Stomach (tissue), 8 donors: ENCODE measurements at regions not wholly inside any gene's neighbourhood (a gene's known extent, or its start where the extent isn't known, plus 50 kb on each side); places are given as distances from the start of the nearest gene placed in this dataset.
"Not testable (repeated sequence)": the region's sequence is repeated elsewhere in the genome, so short reads cannot be mapped to it uniquely, and the experiment has no call there.

Source experiments
- DNase-seq, 2 donors: peaks; one replicate each; pipeline versions ENCODE4 v3.0.0 to v3.0.0-alpha.2; 2013 to 2019
- H3K27ac ChIP-seq, 5 donors: fragments of 200-600 bp in 4 of 5; sonication (generic) in 4 of 5; one replicate each; pipeline ENCODE4 v1.5.1; 2013 to 2019; ENCODE audit warnings: mild to moderate bottlenecking in 1 of 5, moderate library complexity in 1 of 5
- H3K27me3 ChIP-seq, 3 donors: fragments of 200-600 bp; sonication (generic); one replicate each; pipeline ENCODE4 v1.5.1; 2017 to 2019; ENCODE audit warnings: mixed run types in 1 of 3
- H3K36me3 ChIP-seq, 4 donors: fragments of 200-600 bp; sonication (generic); 1 replicate in 3 of 4; 2 replicates in 1 of 4; pipeline ENCODE4 v1.5.1; 2016 to 2019
- H3K4me1 ChIP-seq, 4 donors: fragments of 200-600 bp; sonication (generic); one replicate each; pipeline ENCODE4 v1.5.1; 2016 to 2019
- H3K4me3 ChIP-seq, 4 donors: fragments of 200-600 bp; sonication (generic) in 3 of 4; one replicate each; pipeline ENCODE4 v1.5.1; 2016 to 2019; ENCODE audit warnings: mild to moderate bottlenecking in 1 of 4
- H3K9me3 ChIP-seq, 4 donors: fragments of 200-600 bp; sonication (generic); one replicate each; pipeline ENCODE4 v1.5.1; 2016 to 2019
- CTCF ChIP-seq, 7 experiments: fragments of 450-650 bp in 4 of 7; fragments of 200-600 bp in 3 of 7; sonication (generic) in 3 of 7; IDR thresholded peaks; one replicate each; pipeline ENCODE4 v1.5.1; 2016 to 2019; ENCODE audit warnings: antibody characterized with exemption in 7 of 7, control low read depth in 2 of 7, mild to moderate bottlenecking in 1 of 7
- EP300 ChIP-seq: sonication (generic); formaldehyde crosslinking; IDR thresholded peaks from one replicate; pipeline ENCODE4 v1.6.1; 2017; ENCODE audit warnings: antibody characterized with exemption
- POLR2A ChIP-seq, 4 donors: fragments of 450-650 bp; IDR thresholded peaks; one replicate each; pipeline ENCODE4 v1.6.1; 2016; ENCODE audit warnings: antibody characterized with exemption in 4 of 4, control low read depth in 2 of 4, mild to moderate bottlenecking in 1 of 4, moderate library complexity in 1 of 4
- POLR2AphosphoS5 ChIP-seq, 3 donors: sonication (generic); formaldehyde crosslinking; IDR thresholded peaks; one replicate each; pipeline ENCODE4 v1.6.1; 2016; ENCODE audit warnings: antibody characterized with exemption in 3 of 3
- WGBS, 5 donors: extraction: QIAGEN DNeasy Blood & Tissue Kit in 3 of 5; methylation state at CpG; one replicate each; pipeline versions ENCODE4 v1.1.5 to v1.1.7; 2013 to 2018; 5-methylcytosine and 5-hydroxymethylcytosine counted together
- intact Hi-C: fragments of 100-400 bp; cut with DNase I; formaldehyde crosslinking; loops from one replicate; pipeline ENCODE4 v1.15.1; 2023; ENCODE audit warnings: low total_unique reads
- donor health status: healthy with polysubstance abuse.
- donor health status: Bipolar disorder and iron deficiency.
- donor health status: healthy.

GRCh38 chr13:58341318-58341717 is 709.8 kb downstream of the PCDH17 start:
- Histone ChIP-seq H3K27me3 (no peaks in the 10 kb centered on the region), H3K4me3 (no peak overlapping the region), H3K27ac (no peak overlapping the region), H3K4me1 (no peaks in the 10 kb centered on the region), H3K36me3 (no peaks in the 10 kb centered on the region), H3K9me3 (peaks cover 0 to 9% (median 0%) of the 10 kb centered on the region in 4 donors)
- DNase-seq: no peak
- WGBS, 5 donors: 30 to 70% (median 56%) methylated on average over 1 of the region's 1 CpG
- no peak for TF ChIP-seq POLR2A (IDR thresholded peaks at IDR 0.05)
- intact Hi-C loops: no loop called here

GRCh38 chr13:58343076-58343475 is 711.5 kb downstream of the PCDH17 start:
- Histone ChIP-seq H3K9me3 (peaks cover 0 to 9% (median 0%) of the 10 kb centered on the region in 4 donors), H3K4me3 (no peak overlapping the region), H3K36me3 (no peaks in the 10 kb centered on the region), H3K27ac (no peak overlapping the region), H3K27me3 (no peaks in the 10 kb centered on the region), H3K4me1 (no peaks in the 10 kb centered on the region)
- TF ChIP-seq POLR2A (IDR thresholded peaks at IDR 0.05) (no peak), POLR2AphosphoS5 (IDR thresholded peaks at IDR 0.05) (no peak), CTCF (IDR thresholded peaks at IDR 0.05) (no peak), EP300 (no peak)
- WGBS, 5 donors: 52 to 68% (median 62%) methylated on average over 3 of the region's 3 CpGs
- no peak for DNase-seq
- intact Hi-C loops: no loop called here

- H3K4me3 ChIP-seq, H3K27ac ChIP-seq, H3K4me1 ChIP-seq, DNase-seq, H3K27me3 ChIP-seq, intact Hi-C loops, H3K36me3 ChIP-seq: not testable (repeated sequence)
- whole genome bisulfite sequencing, 5 donors: 89 to 94% (median 93%) methylated on average over 8 to 9 of the region's 9 CpGs
- H3K9me3 ChIP-seq: peaks cover 0 to 16% (median 7%) of the 10 kb centered on the region in 4 donors
Measured at GRCh38 chr13:58352100-58352499, 720.6 kb downstream of the PCDH17 start.

GRCh38 chr13:58369936-58370335 is 738.4 kb downstream of the PCDH17 start:
- WGBS, 5 donors: 88 to 94% (median 91%) methylated on average over 5 of the region's 5 CpGs

GRCh38 chr13:58376349-58376748 is 744.8 kb downstream of the PCDH17 start:
- 70 to 85% (median 77%) methylated on average over 1 of the region's 1 CpG for WGBS, 5 donors

More at GRCh38 chr13:58369936-58370335, 738.4 kb downstream of the PCDH17 start:
- Histone ChIP-seq H3K27me3 (no peaks in the 10 kb centered on the region), H3K9me3 (peaks cover 0 to 4% (median 0%) of the 10 kb centered on the region in 4 donors), H3K36me3 (no peaks in the 10 kb centered on the region), H3K4me3 (no peak overlapping the region), H3K27ac (no peak overlapping the region), H3K4me1 (no peaks in the 10 kb centered on the region)
- intact Hi-C loops: no loop called here
- TF ChIP-seq POLR2AphosphoS5 (IDR thresholded peaks at IDR 0.05) (no peak), EP300 (no peak), CTCF (IDR thresholded peaks at IDR 0.05) (no peak), POLR2A (IDR thresholded peaks at IDR 0.05) (no peak)
- DNase-seq: no peak

More at GRCh38 chr13:58376349-58376748, 744.8 kb downstream of the PCDH17 start:
- Histone ChIP-seq H3K4me1 (no peaks in the 10 kb centered on the region), H3K4me3 (no peak overlapping the region), H3K9me3 (peaks cover 0 to 4% (median 0%) of the 10 kb centered on the region in 4 donors), H3K36me3 (no peaks in the 10 kb centered on the region), H3K27me3 (no peaks in the 10 kb centered on the region), H3K27ac (no peak overlapping the region)
- DNase-seq: no peak
- intact Hi-C loops: no loop called here
- TF ChIP-seq POLR2AphosphoS5 (IDR thresholded peaks at IDR 0.05): no peak
- TF ChIP-seq POLR2A (IDR thresholded peaks at IDR 0.05): no peak
- no peak for TF ChIP-seq EP300
- no peak for TF ChIP-seq CTCF (IDR thresholded peaks at IDR 0.05)
